A673 (cell line): ENCODE measurements at regions not wholly inside any gene's neighbourhood (a gene's known extent, or its start where the extent isn't known, plus 50 kb on each side); places are given as distances from the start of the nearest gene placed in this dataset.

Experiments used
- BruUV-seq: library from RNA; stranded (reverse); fragments of 400-500 nt; replicated peaks from 2 replicates; lab custom pipeline; 2021; lab: Mats Ljungman, UMichigan
- CTCF ChIA-PET: fragments of 300-600 bp; sonication (Branson Sonifier 250); formaldehyde crosslinking; loops from one replicate; lab custom pipeline; 2022; ENCODE audit warnings: antibody characterized with exemption; lab: Charles Lee
- POLR2A ChIA-PET: fragments of 300-600 bp; sonication (Branson Sonifier 250); formaldehyde crosslinking; loops from one replicate; lab custom pipeline; 2022; ENCODE audit warnings: antibody characterized with exemption; ENCODE audit not compliant: low non-redundant PET; lab: Charles Lee
- DNase-seq: peaks from one replicate; pipeline ENCODE4 v3.0.0-alpha.2; 2015; ENCODE audit warnings: low spot score
- H3K27ac ChIP-seq: fragments of 200-600 bp; sonication (generic); 2 replicates; pipeline ENCODE4 v1.5.1; 2016; ENCODE audit warnings: mixed run types, low read depth, mild to moderate bottlenecking, mixed read lengths, antibody characterized with exemption, low read length; ENCODE audit not compliant: poor library complexity, severe bottlenecking
- H3K27me3 ChIP-seq: fragments of 200-600 bp; sonication (generic); replicated peaks from 2 replicates; pipeline ENCODE4 v1.6.1; 2017; ENCODE audit warnings: mixed run types, low read depth, mild to moderate bottlenecking, mixed read lengths, antibody characterized with exemption, low read length; ENCODE audit not compliant: insufficient read depth, poor library complexity
- H3K36me3 ChIP-seq: fragments of 200-600 bp; sonication (generic); 2 replicates; pipeline ENCODE4 v1.6.1; 2016; ENCODE audit warnings: mixed run types, mild to moderate bottlenecking, mixed read lengths, antibody characterized with exemption, low read length; ENCODE audit not compliant: insufficient read depth, poor library complexity, severe bottlenecking
- H3K4me1 ChIP-seq: fragments of 200-600 bp; sonication (generic); 2 replicates; pipeline ENCODE4 v1.6.1; 2017; ENCODE audit warnings: mixed run types, mild to moderate bottlenecking, mixed read lengths, antibody characterized with exemption, low read length; ENCODE audit not compliant: insufficient read depth, poor library complexity, severe bottlenecking
- H3K4me3 ChIP-seq: fragments of 200-600 bp; sonication (generic); 2 replicates; pipeline ENCODE4 v1.5.1; 2016; ENCODE audit warnings: low read depth, mixed run types, mild to moderate bottlenecking, mixed read lengths, low read length; ENCODE audit not compliant: poor library complexity, severe bottlenecking
- H3K9me3 ChIP-seq: fragments of 200-600 bp; sonication (generic); 2 replicates; pipeline ENCODE4 v1.6.1; 2016; ENCODE audit warnings: mixed run types, low read depth, mild to moderate bottlenecking, mixed read lengths, antibody characterized with exemption, low read length; ENCODE audit not compliant: poor library complexity, severe bottlenecking
- EZH2 ChIP-seq: fragments of 200-600 bp; sonication (generic); IDR thresholded peaks from 2 replicates; pipeline ENCODE4 v1.6.1; 2017; ENCODE audit warnings: borderline replicate concordance, low read depth, mild to moderate bottlenecking, mixed read lengths, antibody characterized with exemption, low read length; ENCODE audit not compliant: poor library complexity, severe bottlenecking
- intact Hi-C: fragments of 100-400 bp; cut with micrococcal nuclease; formaldehyde crosslinking; loops from one replicate; pipeline ENCODE4 v1.10.0; 2022; ENCODE audit not compliant: unreplicated experiment
- TF ChIP-seq, protein P1 (sequence below): fragments of 300-800, 200-600 bp; sonication (generic); conservative IDR thresholded peaks from 2 replicates; pipeline ENCODE4 v1.5.1; 2017; ENCODE audit warnings: low read depth, mild to moderate bottlenecking, antibody characterized with exemption, low read length, moderate library complexity, mixed read lengths

DNA sequence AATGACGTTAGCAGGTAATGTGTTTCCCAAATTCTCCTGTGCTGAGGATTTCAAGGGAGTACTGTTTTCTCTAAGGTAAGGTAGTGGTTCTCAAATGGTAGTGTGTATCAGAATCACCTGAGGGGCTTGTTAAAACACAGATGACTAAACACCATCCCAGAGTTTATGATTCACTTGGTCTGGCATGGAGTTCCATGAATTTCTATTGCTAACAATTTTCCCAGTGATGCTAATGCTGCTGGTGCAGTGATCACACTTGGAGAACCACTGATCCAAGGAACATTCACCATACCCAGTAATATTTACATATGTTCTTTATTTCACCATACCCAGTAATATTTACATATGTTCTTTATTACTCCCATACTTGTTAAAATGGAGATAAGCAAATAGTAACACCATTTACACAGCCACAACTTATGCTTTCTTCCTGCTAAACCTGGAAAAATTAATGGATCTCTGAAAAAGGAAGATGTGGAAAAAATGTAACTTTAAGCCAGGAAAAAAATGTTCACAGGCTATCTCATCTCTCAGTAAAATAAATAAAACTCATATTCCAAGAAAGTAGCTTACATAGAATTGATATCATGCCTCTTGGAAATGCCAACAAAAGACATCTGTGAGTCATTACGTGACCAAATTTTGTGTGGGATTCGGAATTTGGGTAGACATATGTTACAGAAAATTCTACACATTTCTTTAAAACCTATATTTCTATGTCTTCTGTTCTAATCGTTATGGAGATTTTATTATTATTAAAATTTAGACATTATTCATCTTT is 129.5 kb downstream of the MMUT start:
- ChIA-PET CTCF (no interaction called here), POLR2A (no interaction called here)
- Histone ChIP-seq H3K4me1 (no peaks in the 10 kb centered on the region), H3K36me3 (no peaks in the 10 kb centered on the region), H3K27me3 (no peaks in the 10 kb centered on the region), H3K9me3 (peaks cover 8% of the 10 kb centered on the region), H3K27ac (no peak overlapping the region), H3K4me3 (no peak overlapping the region)
- DNase-seq, result no peak
- intact Hi-C loops, result no loop called here
- BruUV-seq, result no TSS peak
- TF ChIP-seq, protein P1, sequence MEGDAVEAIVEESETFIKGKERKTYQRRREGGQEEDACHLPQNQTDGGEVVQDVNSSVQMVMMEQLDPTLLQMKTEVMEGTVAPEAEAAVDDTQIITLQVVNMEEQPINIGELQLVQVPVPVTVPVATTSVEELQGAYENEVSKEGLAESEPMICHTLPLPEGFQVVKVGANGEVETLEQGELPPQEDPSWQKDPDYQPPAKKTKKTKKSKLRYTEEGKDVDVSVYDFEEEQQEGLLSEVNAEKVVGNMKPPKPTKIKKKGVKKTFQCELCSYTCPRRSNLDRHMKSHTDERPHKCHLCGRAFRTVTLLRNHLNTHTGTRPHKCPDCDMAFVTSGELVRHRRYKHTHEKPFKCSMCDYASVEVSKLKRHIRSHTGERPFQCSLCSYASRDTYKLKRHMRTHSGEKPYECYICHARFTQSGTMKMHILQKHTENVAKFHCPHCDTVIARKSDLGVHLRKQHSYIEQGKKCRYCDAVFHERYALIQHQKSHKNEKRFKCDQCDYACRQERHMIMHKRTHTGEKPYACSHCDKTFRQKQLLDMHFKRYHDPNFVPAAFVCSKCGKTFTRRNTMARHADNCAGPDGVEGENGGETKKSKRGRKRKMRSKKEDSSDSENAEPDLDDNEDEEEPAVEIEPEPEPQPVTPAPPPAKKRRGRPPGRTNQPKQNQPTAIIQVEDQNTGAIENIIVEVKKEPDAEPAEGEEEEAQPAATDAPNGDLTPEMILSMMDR, result no peak
- TF ChIP-seq EZH2, result no peak

DNA sequence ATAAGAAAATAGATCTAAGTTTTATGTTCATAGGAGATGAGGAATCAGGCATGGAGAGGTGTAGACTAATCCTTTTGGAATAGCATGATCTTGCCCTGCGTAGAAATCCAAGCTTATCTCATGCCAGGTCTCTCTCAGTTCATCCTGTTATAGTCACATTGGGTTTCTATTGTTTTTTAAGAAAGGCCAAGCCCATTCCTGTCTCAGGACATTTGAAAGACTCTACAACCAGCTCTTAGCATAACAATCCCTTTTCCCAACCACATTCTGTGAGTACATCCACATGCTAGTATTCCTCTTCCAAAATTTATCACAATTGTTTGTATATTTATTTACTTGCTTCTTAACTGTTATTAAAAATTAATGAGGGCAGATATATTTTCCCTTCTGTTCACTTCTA is 130.3 kb downstream of the MMUT start:
- peaks cover 7% of the 10 kb centered on the region for H3K9me3 ChIP-seq
- no peak for DNase-seq
- intact Hi-C loops, result no loop called here
- no peak for TF ChIP-seq EZH2
- TF ChIP-seq, protein P1, result no peak
- H3K27me3 ChIP-seq, result no peaks in the 10 kb centered on the region
- CTCF ChIA-PET, result no interaction called here
- no peak overlapping the region for H3K27ac ChIP-seq
- no peak overlapping the region for H3K4me3 ChIP-seq
- no peaks in the 10 kb centered on the region for H3K4me1 ChIP-seq
- POLR2A ChIA-PET, result no interaction called here
- H3K36me3 ChIP-seq, result no peaks in the 10 kb centered on the region
- BruUV-seq, result no TSS peak

DNA sequence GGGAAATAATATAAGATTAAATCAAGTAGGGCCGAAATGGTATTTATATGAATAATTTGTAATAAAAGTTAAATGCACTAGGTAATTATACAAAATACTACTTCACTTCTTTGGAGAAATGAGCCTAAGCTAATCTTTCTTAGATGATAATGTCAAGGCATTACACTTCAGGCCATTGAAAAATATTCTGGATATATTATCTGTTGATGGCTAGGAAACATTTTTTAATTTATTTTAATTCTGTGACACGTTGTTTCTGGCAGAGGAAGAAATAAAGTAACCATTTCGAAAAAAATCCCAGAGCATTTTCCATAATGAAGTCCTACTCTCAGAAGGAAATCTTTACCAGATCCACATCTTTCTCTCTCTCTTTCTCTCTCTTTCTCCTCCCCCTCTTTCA is 133.9 kb downstream of the MMUT start:
- TF ChIP-seq, protein P1, result no peak
- no peak for TF ChIP-seq EZH2
- CTCF ChIA-PET, result no interaction called here

More for the DNA sequence above, 133.9 kb downstream of the MMUT start:
- no TSS peak for BruUV-seq
- Histone ChIP-seq H3K27me3 (no peaks in the 10 kb centered on the region), H3K27ac (no peak overlapping the region), H3K4me1 (peaks cover 4% of the 10 kb centered on the region), H3K9me3 (peaks cover 5% of the 10 kb centered on the region), H3K36me3 (no peaks in the 10 kb centered on the region), H3K4me3 (no peak overlapping the region)
- POLR2A ChIA-PET, result no interaction called here
- DNase-seq, result no peak
- intact Hi-C loops, result no loop called here
